DND-41 (cell line): ENCODE measurements at regions not wholly inside any gene's neighbourhood (a gene's known extent, or its start where the extent isn't known, plus 50 kb on each side); places are given as distances from the start of the nearest gene placed in this dataset.
"Not testable (repeated sequence)": the region's sequence is repeated elsewhere in the genome, so short reads cannot be mapped to it uniquely, and the experiment has no call there.

ENCODE experiments used
- ATAC-seq: fragments of 200-7000 bp; cut with Tn5 transposase; 3 replicates; pipeline ENCODE4 v1.9.1; 2021; ENCODE audit warnings: low read depth; ENCODE audit not compliant: insufficient read depth
- DNase-seq: peaks from one replicate; pipeline ENCODE4 v3.0.0-alpha.2; 2020
- H2AFZ ChIP-seq: 2 replicates; pipeline ENCODE4 v1.6.0; 2012; ENCODE audit warnings: low read depth, low read length
- H3K27ac ChIP-seq: 2 replicates; pipeline ENCODE4 v1.5.1; 2012; ENCODE audit warnings: low read length, inconsistent platforms
- H3K27me3 ChIP-seq: fragments of 200-600 bp; sonication (generic); 2 replicates; pipeline ENCODE4 v1.6.0; 2012; ENCODE audit warnings: low read length, mild to moderate bottlenecking, inconsistent platforms; ENCODE audit not compliant: insufficient read depth, poor library complexity
- H3K36me3 ChIP-seq: 2 replicates; pipeline ENCODE4 v1.5.1; 2012; ENCODE audit warnings: low read length, inconsistent platforms; ENCODE audit not compliant: insufficient read depth
- H3K4me1 ChIP-seq: 2 replicates; pipeline ENCODE4 v1.5.1; 2012; ENCODE audit warnings: mild to moderate bottlenecking, low read length; ENCODE audit not compliant: insufficient read depth
- H3K4me2 ChIP-seq: 2 replicates; pipeline ENCODE4 v1.6.0; 2012; ENCODE audit warnings: mild to moderate bottlenecking, moderate library complexity, low read length, inconsistent platforms; ENCODE audit not compliant: insufficient read depth
- H3K4me3 ChIP-seq, 2 experiments: fragments of 200-600 bp in 1 of 2; shearing (Covaris generic) in 1 of 2; 2 replicates each; pipeline ENCODE4 v1.5.1; 2012 to 2016; ENCODE audit warnings: inconsistent platforms in 2 of 2, low read length in 2 of 2, mild to moderate bottlenecking in 2 of 2, low read depth in 1 of 2, moderate library complexity in 1 of 2
- H3K79me2 ChIP-seq: 2 replicates; pipeline ENCODE4 v1.6.0; 2012; ENCODE audit warnings: low read length, inconsistent platforms; ENCODE audit not compliant: insufficient read depth
- H3K9ac ChIP-seq: 2 replicates; pipeline ENCODE4 v1.6.0; 2012; ENCODE audit warnings: low read depth, mild to moderate bottlenecking, inconsistent platforms, low read length, moderate library complexity
- H3K9me3 ChIP-seq: 2 replicates; pipeline ENCODE4 v1.5.1; 2012; ENCODE audit warnings: low read length, moderate library complexity, mild to moderate bottlenecking, inconsistent platforms; ENCODE audit not compliant: insufficient read depth, severe bottlenecking
- H4K20me1 ChIP-seq: 2 replicates; pipeline ENCODE4 v1.6.0; 2012; ENCODE audit warnings: low read length; ENCODE audit not compliant: insufficient read depth
- CTCF ChIP-seq: IDR thresholded peaks from 2 replicates; pipeline ENCODE4 v1.5.1; 2012; ENCODE audit warnings: borderline replicate concordance, low read length, moderate library complexity, mild to moderate bottlenecking; ENCODE audit not compliant: poor library complexity, severe bottlenecking; ENCODE audit errors: extremely low read depth
- EZH2 ChIP-seq: IDR thresholded peaks from 3 replicates; pipeline ENCODE4 v1.6.1; 2012; ENCODE audit warnings: borderline replicate concordance, low read depth, mild to moderate bottlenecking, moderate library complexity, low read length, inconsistent platforms; ENCODE audit not compliant: severe bottlenecking

GRCh38 chr20:53863039-53863438 lies 207.4 kb downstream of the BCAS1 start:
- H4K20me1 ChIP-seq, H3K9ac ChIP-seq, DNase-seq, H3K27me3 ChIP-seq, H3K4me2 ChIP-seq, H3K27ac ChIP-seq, H3K9me3 ChIP-seq, H3K4me3 ChIP-seq, H3K79me2 ChIP-seq, H2AFZ ChIP-seq, ATAC-seq, H3K36me3 ChIP-seq: not testable (repeated sequence)
- peaks cover 26% of the 10 kb centered on the region for H3K4me1 ChIP-seq

GRCh38 chr20:53862490-53862889 lies 207.9 kb downstream of the BCAS1 start:
- peaks cover 26% of the 10 kb centered on the region for H3K4me1 ChIP-seq
- H3K36me3 ChIP-seq, H3K79me2 ChIP-seq, H3K27me3 ChIP-seq, H4K20me1 ChIP-seq, H2AFZ ChIP-seq, DNase-seq, H3K27ac ChIP-seq, H3K4me2 ChIP-seq, H3K9ac ChIP-seq, ATAC-seq, H3K4me3 ChIP-seq, H3K9me3 ChIP-seq: not testable (repeated sequence)

GRCh38 chr20:53862136-53862397 lies 208.3 kb downstream of the BCAS1 start:
- not testable (repeated sequence) for ATAC-seq

GRCh38 chr20:53859684-53860083 lies 210.7 kb downstream of the BCAS1 start:
- DNase-seq: no peak
- Histone ChIP-seq H3K9me3 (no peaks in the 10 kb centered on the region), H4K20me1 (no peaks in the 10 kb centered on the region), H2AFZ (no peak overlapping the region), H3K4me2 (no peak overlapping the region), H3K27me3 (no peaks in the 10 kb centered on the region), H3K4me3 (no peak overlapping the region), H3K36me3 (no peaks in the 10 kb centered on the region), H3K27ac (no peak overlapping the region), H3K9ac (no peak overlapping the region), H3K79me2 (no peaks in the 10 kb centered on the region), H3K4me1 (0 out of 2 replicates have a peak, but pooled peaks cover 7% of the 10 kb centered on the region)
- no peak for TF ChIP-seq CTCF
- TF ChIP-seq EZH2: no peak
- no peak for ATAC-seq

More at GRCh38 chr20:53862136-53862397, 208.3 kb downstream of the BCAS1 start:
- peaks cover 23% of the 10 kb centered on the region for H3K4me1 ChIP-seq
- not testable (repeated sequence) for H3K36me3 ChIP-seq, H3K9ac ChIP-seq, H3K9me3 ChIP-seq, H3K27ac ChIP-seq, H3K4me2 ChIP-seq, H3K27me3 ChIP-seq, H3K4me3 ChIP-seq, H3K79me2 ChIP-seq, DNase-seq, H2AFZ ChIP-seq, H4K20me1 ChIP-seq

GRCh38 chr20:53859009-53859408 lies 211.4 kb downstream of the BCAS1 start:
- not testable (repeated sequence) for H2AFZ ChIP-seq, H3K27me3 ChIP-seq, H3K79me2 ChIP-seq, H3K9me3 ChIP-seq, H3K4me3 ChIP-seq, H3K27ac ChIP-seq, H3K4me2 ChIP-seq, H3K9ac ChIP-seq, DNase-seq, H4K20me1 ChIP-seq, H3K36me3 ChIP-seq, ATAC-seq, H3K4me1 ChIP-seq

GRCh38 chr20:53858516-53858915 lies 211.9 kb downstream of the BCAS1 start:
- not testable (repeated sequence) for H3K4me1 ChIP-seq, H3K4me3 ChIP-seq, ATAC-seq, H3K9ac ChIP-seq, H3K4me2 ChIP-seq, H3K9me3 ChIP-seq, H3K27ac ChIP-seq, H3K36me3 ChIP-seq, H3K79me2 ChIP-seq, H2AFZ ChIP-seq, H4K20me1 ChIP-seq, DNase-seq, H3K27me3 ChIP-seq
